Sigmoid colon (tissue), 4 donors: ENCODE measurements at regions not wholly inside any gene's neighbourhood (a gene's known extent, or its start where the extent isn't known, plus 50 kb on each side); places are given as distances from the start of the nearest gene placed in this dataset.

Source experiments
- POLR2A ChIP-seq, 2 donors: fragments of 450-650 bp; IDR thresholded peaks; one replicate each; pipeline ENCODE4 v1.6.1; 2016; ENCODE audit warnings: antibody characterized with exemption in 2 of 2, mild to moderate bottlenecking in 2 of 2, moderate library complexity in 2 of 2
- POLR2AphosphoS5 ChIP-seq, 4 donors: sonication (generic); formaldehyde crosslinking; IDR thresholded peaks; one replicate each; pipeline ENCODE4 v1.6.1; 2017; ENCODE audit warnings: antibody characterized with exemption in 4 of 4
- TF ChIP-seq, protein P1 (sequence below), 4 experiments: fragments of 450-650 bp in 3 of 4; fragments of 200-600 bp in 1 of 4; IDR thresholded peaks; one replicate each; pipeline ENCODE4 v1.5.1; 2016 to 2019; ENCODE audit warnings: antibody characterized with exemption in 4 of 4, mild to moderate bottlenecking in 3 of 4, moderate library complexity in 2 of 4

DNA sequence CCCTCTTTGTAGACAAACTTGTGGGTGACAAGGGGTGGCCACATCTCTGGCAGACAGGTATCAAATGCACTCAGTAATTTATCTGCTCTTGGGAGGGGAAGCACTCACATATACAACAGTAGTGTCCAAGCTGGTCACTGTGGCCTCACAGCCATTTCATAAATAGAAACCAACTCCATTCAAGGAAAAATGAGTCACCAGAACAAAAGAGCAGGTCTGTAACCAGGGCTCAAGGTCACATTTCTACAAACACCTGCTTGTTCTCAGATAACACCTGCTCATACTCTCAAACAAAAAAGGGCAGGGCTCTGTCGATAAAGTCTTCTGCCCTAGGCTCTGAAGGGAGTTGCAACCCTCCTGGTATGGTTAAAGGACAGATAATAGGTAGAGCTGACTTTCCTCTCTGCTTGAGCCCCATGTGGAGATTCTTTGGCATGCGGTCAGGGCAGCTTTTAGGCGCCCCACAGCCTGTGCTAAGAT is 459.0 kb downstream of the BCL11A start:
- TF ChIP-seq POLR2A (IDR thresholded peaks at IDR 0.05) (no peak), POLR2AphosphoS5 (IDR thresholded peaks at IDR 0.05) (no peak)
- TF ChIP-seq, protein P1, sequence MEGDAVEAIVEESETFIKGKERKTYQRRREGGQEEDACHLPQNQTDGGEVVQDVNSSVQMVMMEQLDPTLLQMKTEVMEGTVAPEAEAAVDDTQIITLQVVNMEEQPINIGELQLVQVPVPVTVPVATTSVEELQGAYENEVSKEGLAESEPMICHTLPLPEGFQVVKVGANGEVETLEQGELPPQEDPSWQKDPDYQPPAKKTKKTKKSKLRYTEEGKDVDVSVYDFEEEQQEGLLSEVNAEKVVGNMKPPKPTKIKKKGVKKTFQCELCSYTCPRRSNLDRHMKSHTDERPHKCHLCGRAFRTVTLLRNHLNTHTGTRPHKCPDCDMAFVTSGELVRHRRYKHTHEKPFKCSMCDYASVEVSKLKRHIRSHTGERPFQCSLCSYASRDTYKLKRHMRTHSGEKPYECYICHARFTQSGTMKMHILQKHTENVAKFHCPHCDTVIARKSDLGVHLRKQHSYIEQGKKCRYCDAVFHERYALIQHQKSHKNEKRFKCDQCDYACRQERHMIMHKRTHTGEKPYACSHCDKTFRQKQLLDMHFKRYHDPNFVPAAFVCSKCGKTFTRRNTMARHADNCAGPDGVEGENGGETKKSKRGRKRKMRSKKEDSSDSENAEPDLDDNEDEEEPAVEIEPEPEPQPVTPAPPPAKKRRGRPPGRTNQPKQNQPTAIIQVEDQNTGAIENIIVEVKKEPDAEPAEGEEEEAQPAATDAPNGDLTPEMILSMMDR (IDR thresholded peaks at IDR 0.05), result no peak
